HG02759 (cell line): ENCODE measurements at regions not wholly inside any gene's neighbourhood (a gene's known extent, or its start where the extent isn't known, plus 50 kb on each side); places are given as distances from the start of the nearest gene placed in this dataset.

Experiments used
- ATAC-seq: cut with Tn5 transposase; IDR thresholded peaks from one replicate; pipeline ENCODE4 v1.9.1; 2021; ENCODE audit warnings: mild to moderate bottlenecking, moderate library complexity; ENCODE audit not compliant: unreplicated experiment

GRCh38 chr5:61999371-61999770, 306.6 kb upstream of the KIF2A start:
- ATAC-seq = no peak

DNA sequence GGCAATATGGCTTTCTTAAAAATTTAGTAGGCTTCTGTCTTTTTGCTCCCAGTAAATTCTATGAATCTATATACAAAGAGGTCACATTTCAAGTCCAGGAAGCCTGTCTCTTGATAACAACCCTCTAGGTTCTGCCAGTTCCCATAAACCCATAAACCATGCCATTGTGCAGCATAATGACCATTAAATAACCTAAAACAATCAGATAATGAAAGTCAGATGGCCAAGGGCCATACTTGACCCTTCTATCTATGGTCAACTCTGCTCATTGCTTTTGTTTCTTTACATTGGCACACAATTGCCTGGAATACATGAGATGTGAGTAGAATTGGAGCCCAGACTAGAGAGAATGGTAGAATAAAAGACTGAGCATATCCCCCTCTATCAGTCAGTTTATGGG, 305.4 kb upstream of the KIF2A start:
- no peak for ATAC-seq

GRCh38 chr5:62001640-62002039, 304.4 kb upstream of the KIF2A start:
- no peak for ATAC-seq

- no peak for ATAC-seq
These were observed 303.6 kb upstream of the KIF2A start for GRCh38 chr5:62002436-62002835.

- no peak for ATAC-seq
These were observed 300.5 kb upstream of the KIF2A start for GRCh38 chr5:62005551-62005950.

DNA sequence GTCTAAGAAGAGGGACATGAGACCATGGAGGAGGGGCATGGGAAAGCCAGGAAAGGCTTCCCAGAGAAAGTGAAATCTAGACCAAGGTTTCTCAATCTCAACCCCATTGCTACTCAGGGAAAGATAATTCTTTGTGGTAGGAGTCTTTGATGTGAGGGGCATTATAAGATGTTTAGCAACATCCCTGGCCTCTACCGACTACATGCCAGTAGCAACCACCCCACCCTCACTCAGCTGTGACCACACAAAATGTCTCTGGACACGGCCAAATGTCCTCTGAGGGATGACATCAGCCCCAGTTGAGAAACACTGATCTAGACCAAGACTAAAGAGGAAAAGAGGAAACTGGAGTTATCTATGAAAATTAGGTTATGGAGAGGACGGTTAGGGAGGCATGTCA, 298.5 kb upstream of the KIF2A start:
- ATAC-seq = no peak

DNA sequence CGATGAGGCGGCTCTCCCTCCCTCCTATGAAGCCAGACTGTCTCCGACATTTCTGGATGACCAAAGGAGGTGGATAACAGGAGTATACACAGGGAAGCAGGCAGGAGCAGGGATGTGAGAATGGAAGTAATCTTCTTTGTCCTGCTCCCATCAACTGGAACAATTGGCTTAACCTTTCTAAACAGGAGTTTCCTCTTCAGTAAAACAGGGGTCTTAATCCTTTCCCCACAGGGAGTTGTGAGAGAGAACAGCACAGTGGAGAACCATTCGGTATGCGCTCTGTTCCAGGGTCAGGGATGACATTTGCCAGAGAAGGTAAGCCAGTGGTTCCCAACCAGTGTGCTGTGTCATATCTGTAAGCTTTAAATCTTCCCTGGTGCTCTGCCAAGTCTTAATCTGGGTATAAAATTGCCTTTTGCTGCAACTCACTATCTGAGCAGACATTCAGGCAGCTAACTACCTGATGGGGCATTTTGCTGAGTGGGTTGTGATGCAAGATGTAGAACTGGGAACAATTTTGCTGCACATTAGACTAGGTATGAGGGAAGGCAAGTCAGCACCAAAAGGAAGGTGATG, 294.8 kb upstream of the KIF2A start:
- ATAC-seq = no peak

- no peak for ATAC-seq
These were observed 288.9 kb upstream of the KIF2A start for GRCh38 chr5:62017092-62017491.

- no peak for ATAC-seq
These were observed 276.7 kb upstream of the KIF2A start for GRCh38 chr5:62029303-62029702.

DNA sequence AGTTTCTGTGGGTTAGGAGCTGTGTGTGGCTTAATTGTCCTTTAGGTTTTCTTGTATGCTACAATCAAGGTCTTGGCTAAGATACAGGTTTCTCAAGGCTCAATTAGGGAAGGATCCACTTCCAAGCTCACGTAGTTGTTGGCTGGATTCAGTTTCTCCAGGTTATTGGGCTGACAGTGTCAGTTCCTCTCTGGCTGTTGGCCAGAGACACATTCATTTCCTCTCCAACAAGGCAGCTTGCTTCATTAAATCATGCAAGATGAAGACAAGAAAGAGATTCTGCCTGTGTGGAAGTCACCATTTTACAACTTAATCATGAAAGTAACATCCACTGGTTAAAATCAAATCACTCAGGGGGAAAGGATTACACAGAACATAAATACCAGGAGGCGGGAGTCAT, 275.7 kb upstream of the KIF2A start:
- ATAC-seq = no peak

DNA sequence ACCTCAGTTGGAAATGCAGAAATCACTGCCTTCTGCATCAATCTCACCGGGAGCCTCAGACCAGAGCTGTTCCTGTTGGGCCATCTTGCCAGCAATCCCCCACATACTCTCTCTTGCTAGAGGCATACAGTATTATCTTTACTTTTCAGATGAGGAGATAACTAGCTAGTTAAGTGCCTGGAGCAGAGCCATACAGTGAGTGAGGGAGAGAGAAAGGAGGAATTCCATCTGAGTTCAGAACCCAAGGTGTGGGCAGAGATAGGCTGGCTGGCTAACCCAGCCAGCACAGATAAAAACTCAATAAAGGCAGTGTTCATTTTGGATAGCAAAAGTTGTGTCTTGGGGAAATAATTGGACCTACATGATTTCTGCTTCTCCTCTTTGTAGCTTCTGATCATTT, 268.0 kb upstream of the KIF2A start:
- ATAC-seq = no peak

DNA sequence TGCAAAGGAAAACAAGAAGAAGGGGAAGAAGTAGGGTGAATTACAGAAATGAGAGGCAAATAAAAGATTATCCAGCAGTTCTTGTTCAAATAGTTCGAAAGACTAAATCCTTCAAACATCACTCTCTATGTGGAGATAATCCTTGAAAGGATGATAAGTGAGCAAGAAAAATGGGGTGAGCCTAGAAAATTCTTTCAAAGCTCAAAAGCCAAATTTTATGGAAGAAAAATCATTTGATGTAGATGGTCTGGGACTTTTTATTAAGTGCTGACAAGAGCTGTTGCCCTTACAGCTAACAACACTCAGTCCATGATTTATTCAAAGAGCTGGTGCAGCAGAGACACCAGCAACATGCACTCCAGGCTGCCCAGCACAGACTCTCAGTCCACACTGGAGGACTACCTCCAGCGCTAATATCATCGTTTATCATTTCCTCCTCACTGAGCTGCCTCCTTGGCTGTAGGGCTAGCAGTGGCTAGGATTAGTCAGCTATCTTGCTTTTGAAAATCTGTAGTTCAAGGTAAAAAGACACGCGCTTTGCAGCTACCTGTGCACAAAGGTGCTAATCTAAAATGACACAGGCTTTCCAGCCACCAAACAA, 264.8 kb upstream of the KIF2A start:
- ATAC-seq = no peak

GRCh38 chr5:62042007-62042406, 264.0 kb upstream of the KIF2A start:
- ATAC-seq = no peak

- ATAC-seq = no peak
These were observed 262.4 kb upstream of the KIF2A start for GRCh38 chr5:62043289-62044280.

- ATAC-seq = no peak
These were observed 261.0 kb upstream of the KIF2A start for GRCh38 chr5:62044989-62045388.

GRCh38 chr5:62046191-62046590, 259.8 kb upstream of the KIF2A start:
- ATAC-seq = no peak

GRCh38 chr5:62051747-62052146, 254.3 kb upstream of the KIF2A start:
- ATAC-seq = no peak

GRCh38 chr5:62059960-62060359, 246.0 kb upstream of the KIF2A start:
- no peak for ATAC-seq

DNA sequence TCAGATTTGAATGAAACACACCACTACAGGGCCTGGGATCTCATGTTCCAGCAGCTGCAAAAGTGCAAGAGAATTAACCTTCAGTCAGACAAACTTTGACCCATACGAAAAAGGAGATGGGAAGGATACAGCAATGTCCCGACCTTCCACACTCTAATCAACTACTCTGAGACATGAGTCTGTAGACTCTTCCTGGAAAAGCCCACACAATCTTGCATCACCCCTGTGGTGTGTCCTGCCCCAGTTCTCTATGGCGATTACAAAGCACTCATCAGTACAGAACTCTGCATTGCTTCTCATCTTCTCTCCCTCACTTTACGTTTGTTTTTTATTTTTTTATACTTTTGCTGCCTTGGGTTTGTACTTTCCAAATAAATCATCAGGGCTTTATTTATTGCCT, 241.0 kb upstream of the KIF2A start:
- no peak for ATAC-seq

DNA sequence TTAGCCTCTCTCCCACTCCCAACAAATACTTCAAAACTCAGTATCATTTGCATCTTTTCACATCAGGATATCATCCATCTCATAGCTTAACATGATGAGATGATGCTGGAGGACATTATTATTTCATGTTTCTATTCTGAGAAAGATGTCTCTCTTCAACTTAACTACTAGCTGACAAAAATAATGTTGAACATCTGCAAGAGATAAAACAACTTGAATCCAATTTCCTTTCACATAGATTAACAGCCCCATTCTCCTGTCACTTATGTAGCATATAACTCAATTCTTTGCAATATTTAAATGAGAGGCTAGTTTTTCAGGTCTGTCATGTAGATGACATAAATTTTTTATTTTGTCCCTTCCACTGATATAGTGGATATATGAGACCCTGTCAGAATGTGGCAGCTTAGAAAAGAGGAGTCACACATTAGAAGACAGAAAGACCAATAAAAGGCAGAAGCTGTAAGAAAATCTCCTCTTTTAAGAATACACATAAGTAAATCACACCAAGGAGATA, 239.2 kb upstream of the KIF2A start:
- ATAC-seq = no peak

- ATAC-seq = no peak
These were observed 237.5 kb upstream of the KIF2A start for GRCh38 chr5:62068554-62068953.

GRCh38 chr5:62077387-62077786, 228.6 kb upstream of the KIF2A start:
- no peak for ATAC-seq
